ENCODE measurements at regions not wholly inside any gene's neighbourhood (a gene's known extent, or its start where the extent isn't known, plus 50 kb on each side); places are given as distances from the start of the nearest gene placed in this dataset.

DNA sequence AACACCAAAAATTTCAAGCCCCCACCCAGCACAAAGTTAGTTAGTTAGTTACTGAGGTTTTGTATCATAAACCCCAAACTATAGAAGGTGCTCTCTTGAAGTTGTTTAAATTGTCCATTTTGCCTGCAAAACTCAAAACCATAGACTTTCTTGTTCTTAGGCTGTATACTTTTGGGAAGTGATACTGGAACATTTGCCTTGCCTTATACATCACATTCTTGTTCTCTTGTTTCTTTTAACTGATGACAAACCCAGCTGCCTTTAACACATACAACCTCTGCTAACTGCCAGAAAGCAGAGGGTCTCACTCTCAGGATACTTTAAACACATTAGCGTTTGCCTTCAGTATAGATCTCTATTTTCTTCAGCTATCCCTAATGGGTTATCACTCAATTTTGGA, 570.5 kb downstream of the MRPL39 start:
- no peak for ATAC-seq
- DNase-seq: no peak
- 67 to 86% methylated on average over 1 of the region's 1 CpG for WGBS, 2 donors
- no peak for FAIRE-seq
- Histone ChIP-seq H3K36me3 (no peaks in the 10 kb centered on the region), H3K4me1 (no peaks in the 10 kb centered on the region), H3K9me3 (no peaks in the 10 kb centered on the region), H3K4me3 (no peak overlapping the region), H3K27me3 (no peaks in the 10 kb centered on the region), H3K27ac (no peak overlapping the region)
- intact Hi-C loops (cut with DNase I): no loop called here
- TF ChIP-seq, protein P1, sequence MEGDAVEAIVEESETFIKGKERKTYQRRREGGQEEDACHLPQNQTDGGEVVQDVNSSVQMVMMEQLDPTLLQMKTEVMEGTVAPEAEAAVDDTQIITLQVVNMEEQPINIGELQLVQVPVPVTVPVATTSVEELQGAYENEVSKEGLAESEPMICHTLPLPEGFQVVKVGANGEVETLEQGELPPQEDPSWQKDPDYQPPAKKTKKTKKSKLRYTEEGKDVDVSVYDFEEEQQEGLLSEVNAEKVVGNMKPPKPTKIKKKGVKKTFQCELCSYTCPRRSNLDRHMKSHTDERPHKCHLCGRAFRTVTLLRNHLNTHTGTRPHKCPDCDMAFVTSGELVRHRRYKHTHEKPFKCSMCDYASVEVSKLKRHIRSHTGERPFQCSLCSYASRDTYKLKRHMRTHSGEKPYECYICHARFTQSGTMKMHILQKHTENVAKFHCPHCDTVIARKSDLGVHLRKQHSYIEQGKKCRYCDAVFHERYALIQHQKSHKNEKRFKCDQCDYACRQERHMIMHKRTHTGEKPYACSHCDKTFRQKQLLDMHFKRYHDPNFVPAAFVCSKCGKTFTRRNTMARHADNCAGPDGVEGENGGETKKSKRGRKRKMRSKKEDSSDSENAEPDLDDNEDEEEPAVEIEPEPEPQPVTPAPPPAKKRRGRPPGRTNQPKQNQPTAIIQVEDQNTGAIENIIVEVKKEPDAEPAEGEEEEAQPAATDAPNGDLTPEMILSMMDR (IDR thresholded peaks at IDR 0.05): no peak

DNA sequence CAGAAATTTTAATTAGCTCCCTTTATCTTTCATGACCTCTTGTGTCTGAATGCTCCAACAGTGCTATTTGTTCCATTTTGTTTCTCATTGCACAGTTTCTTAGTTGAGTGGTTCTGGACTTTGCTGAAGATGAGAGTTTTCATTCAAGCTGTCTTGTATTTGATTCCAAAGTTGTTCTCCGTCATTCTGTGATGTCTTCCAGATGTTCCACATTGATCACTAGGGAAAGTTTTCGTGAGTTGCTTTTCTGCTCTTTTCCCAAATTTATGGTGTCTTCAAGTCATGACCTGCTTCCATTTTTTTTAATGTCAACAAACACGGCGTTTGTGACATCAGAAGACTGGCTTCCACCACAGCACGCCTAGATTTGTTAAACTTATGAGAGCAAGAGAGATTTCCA, 575.5 kb downstream of the MRPL39 start:
- no peak for FAIRE-seq
- DNase-seq: no peak
- Histone ChIP-seq H3K27me3 (no peaks in the 10 kb centered on the region), H3K27ac (no peak overlapping the region), H3K36me3 (no peaks in the 10 kb centered on the region), H3K4me3 (no peak overlapping the region), H3K4me1 (no peaks in the 10 kb centered on the region), H3K9me3 (no peaks in the 10 kb centered on the region)
- TF ChIP-seq, protein P1 (IDR thresholded peaks at IDR 0.05): no peak
- intact Hi-C loops (cut with DNase I): no loop called here
- no peak for ATAC-seq
- 54 to 68% methylated on average over 5 of the region's 5 CpGs for WGBS, 2 donors

DNA sequence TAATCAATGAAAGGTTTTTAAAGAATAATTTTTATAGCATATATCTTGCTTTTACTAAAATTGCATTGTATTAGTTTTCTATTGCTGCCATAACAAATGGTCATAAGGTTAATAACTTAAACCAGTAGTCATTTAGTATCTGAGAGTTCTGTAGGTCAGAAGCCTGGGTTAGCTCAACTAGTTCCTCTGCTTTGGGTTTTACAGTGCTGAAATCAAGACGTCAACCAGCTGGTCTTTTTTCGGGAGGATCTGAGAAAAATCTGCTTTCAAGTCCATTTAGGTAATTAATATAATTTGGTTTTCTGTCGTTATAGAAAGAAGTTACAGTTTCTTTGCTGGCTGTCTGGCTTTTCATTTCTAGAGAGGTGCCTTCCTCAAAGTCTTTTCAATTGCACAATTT, 577.7 kb downstream of the MRPL39 start:
- Histone ChIP-seq H3K4me3 (no peak overlapping the region), H3K27me3 (no peaks in the 10 kb centered on the region), H3K27ac (no peak overlapping the region), H3K36me3 (no peaks in the 10 kb centered on the region), H3K4me1 (no peaks in the 10 kb centered on the region), H3K9me3 (no peaks in the 10 kb centered on the region)
- no peak for ATAC-seq
- intact Hi-C loops (cut with DNase I): no loop called here
- TF ChIP-seq, protein P1 (IDR thresholded peaks at IDR 0.05): no peak
- FAIRE-seq: no peak
- no peak for DNase-seq
- WGBS, 2 donors: 38 to 47% methylated on average over 3 of the region's 3 CpGs

DNA sequence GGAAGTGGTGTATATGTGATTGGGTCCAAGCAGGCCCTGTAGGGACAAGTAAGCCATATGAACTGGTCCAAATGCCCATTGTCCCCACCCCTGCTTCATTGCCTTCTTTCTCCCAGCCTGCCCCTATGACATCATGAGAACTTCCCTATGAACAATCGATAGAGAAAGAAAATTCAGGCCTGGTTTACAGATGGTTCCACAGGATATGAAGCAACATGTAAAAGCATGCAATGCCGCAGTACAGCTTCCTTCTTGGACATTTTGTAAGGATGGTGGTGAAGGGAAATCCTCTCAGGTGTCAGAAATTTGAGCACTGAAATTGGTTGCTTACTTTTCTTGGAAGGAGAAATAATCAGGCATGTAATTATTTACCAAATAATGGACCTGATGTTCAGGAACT, 581.7 kb downstream of the MRPL39 start:
- Histone ChIP-seq H3K9me3 (no peaks in the 10 kb centered on the region), H3K4me1 (no peaks in the 10 kb centered on the region), H3K4me3 (no peak overlapping the region), H3K27me3 (no peaks in the 10 kb centered on the region), H3K27ac (no peak overlapping the region), H3K36me3 (no peaks in the 10 kb centered on the region)
- TF ChIP-seq, protein P1 (IDR thresholded peaks at IDR 0.05): no peak
- intact Hi-C loops (cut with DNase I): no loop called here
- 78 to 84% methylated on average over 2 of the region's 2 CpGs for WGBS, 2 donors
- FAIRE-seq: no peak
- ATAC-seq: no peak
- DNase-seq: no peak

DNA sequence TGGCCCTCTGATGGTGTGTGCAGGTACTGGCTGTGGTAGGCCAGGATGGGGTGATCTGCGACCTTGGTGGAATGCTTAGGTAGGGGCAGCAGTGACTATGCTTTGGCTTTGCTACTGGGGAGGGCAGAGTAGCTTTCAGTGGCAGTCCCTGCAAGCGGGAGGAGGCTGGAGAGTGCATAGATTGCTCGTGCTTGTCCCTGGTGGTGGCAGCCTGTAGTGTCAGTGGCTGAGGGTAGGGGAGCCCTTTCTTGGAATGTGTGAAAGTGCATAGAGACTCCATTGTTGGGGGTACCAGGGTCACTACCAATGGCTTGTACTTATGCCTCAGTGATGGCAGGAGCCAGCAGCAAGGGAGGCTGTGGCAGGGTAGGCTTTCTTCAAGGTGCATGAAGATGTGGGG, 582.6 kb downstream of the MRPL39 start:
- no peak overlapping the region for H3K27ac ChIP-seq
- H3K4me3 ChIP-seq: no peak overlapping the region
- ATAC-seq (no peak), FAIRE-seq (no peak), DNase-seq (no peak)
- H3K4me1 ChIP-seq: no peaks in the 10 kb centered on the region
- no peaks in the 10 kb centered on the region for H3K27me3 ChIP-seq
- TF ChIP-seq, protein P1 (IDR thresholded peaks at IDR 0.05): no peak
- intact Hi-C loops (cut with DNase I): no loop called here
- no peaks in the 10 kb centered on the region for H3K9me3 ChIP-seq
- H3K36me3 ChIP-seq: no peaks in the 10 kb centered on the region
- 72 to 84% methylated on average over 3 of the region's 3 CpGs for WGBS, 2 donors

All from pancreas (tissue), 10 donors.